Stimulated activated CD4-positive, alpha-beta T cell treated with anti-CD3 and anti-CD28 coated beads, Interleukin-2, amount 100 ng/mL, for 48 hours (primary cell): ENCODE measurements at regions not wholly inside any gene's neighbourhood (a gene's known extent, or its start where the extent isn't known, plus 50 kb on each side); places are given as distances from the start of the nearest gene placed in this dataset.

Experiments used
- DNase-seq, 2 donors: peaks; one replicate each; pipeline ENCODE4 v3.0.0-alpha.2; 2020

GRCh38 chr13:38520041-38520440 lies 166.8 kb upstream of the FREM2 start:
- no peak for DNase-seq

GRCh38 chr13:38527140-38527539 lies 159.7 kb upstream of the FREM2 start:
- DNase-seq = no peak

GRCh38 chr13:38528986-38529385 lies 157.9 kb upstream of the FREM2 start:
- DNase-seq = no peak

GRCh38 chr13:38530492-38530891 lies 156.4 kb upstream of the FREM2 start:
- DNase-seq = no peak

GRCh38 chr13:38535261-38535660 lies 151.6 kb upstream of the FREM2 start:
- DNase-seq = no peak

GRCh38 chr13:38537051-38537450 lies 149.8 kb upstream of the FREM2 start:
- DNase-seq = no peak

GRCh38 chr13:38538422-38538821 lies 148.5 kb upstream of the FREM2 start:
- DNase-seq = no peak

GRCh38 chr13:38539632-38540031 lies 147.2 kb upstream of the FREM2 start:
- DNase-seq = no peak

GRCh38 chr13:38542601-38543000 lies 144.3 kb upstream of the FREM2 start:
- DNase-seq = no peak

GRCh38 chr13:38543561-38543960 lies 143.3 kb upstream of the FREM2 start:
- no peak for DNase-seq

- DNase-seq = no peak
Observed at GRCh38 chr13:38563739-38564138, 123.1 kb upstream of the FREM2 start.

GRCh38 chr13:38564256-38565150 lies 122.4 kb upstream of the FREM2 start:
- DNase-seq = no peak

- no peak for DNase-seq
Observed at GRCh38 chr13:38566023-38566422, 120.9 kb upstream of the FREM2 start.

GRCh38 chr13:38566519-38566918 lies 120.4 kb upstream of the FREM2 start:
- DNase-seq = no peak

- no peak for DNase-seq
Observed at GRCh38 chr13:38570706-38571105, 116.2 kb upstream of the FREM2 start.

GRCh38 chr13:38575427-38575826 lies 111.5 kb upstream of the FREM2 start:
- no peak for DNase-seq

GRCh38 chr13:38577048-38577447 lies 109.8 kb upstream of the FREM2 start:
- no peak for DNase-seq

GRCh38 chr13:38582133-38582532 lies 104.7 kb upstream of the FREM2 start:
- DNase-seq = no peak

GRCh38 chr13:38590230-38590629 lies 96.6 kb upstream of the FREM2 start:
- no peak for DNase-seq

GRCh38 chr13:38590796-38591507 lies 95.9 kb upstream of the FREM2 start:
- DNase-seq = no peak

- no peak for DNase-seq
Observed at GRCh38 chr13:38602266-38602665, 84.6 kb upstream of the FREM2 start.

- DNase-seq = no peak
Observed at GRCh38 chr13:38606699-38607535, 80.0 kb upstream of the FREM2 start.

- DNase-seq = no peak
Observed at GRCh38 chr13:38617936-38618335, 68.9 kb upstream of the FREM2 start.
